ENCODE measurements at regions not wholly inside any gene's neighbourhood (a gene's known extent, or its start where the extent isn't known, plus 50 kb on each side); places are given as distances from the start of the nearest gene placed in this dataset.

GRCh38 chr3:154729741-154730140 lies 299.8 kb upstream of the GPR149 start:
- H3K9me3 ChIP-seq: no peaks in the 10 kb centered on the region
- H3K27me3 ChIP-seq: no peaks in the 10 kb centered on the region
- WGBS, 4 donors: 74 to 84% (median 79%) methylated on average over 2 of the region's 2 CpGs
- ATAC-seq (no peak), DNase-seq (no peak)
- no peaks in the 10 kb centered on the region for H3K4me1 ChIP-seq
- no peak for TF ChIP-seq CTCF (IDR thresholded peaks at IDR 0.05)
- no peak for TF ChIP-seq POLR2A (IDR thresholded peaks at IDR 0.05)
- H3K27ac ChIP-seq: no peak overlapping the region
- intact Hi-C loops (cut with DNase I): no loop called here
- H3K4me3 ChIP-seq: no peak overlapping the region
- no peaks in the 10 kb centered on the region for H3K36me3 ChIP-seq

- DNase-seq (no peak), ATAC-seq (no peak)
- intact Hi-C loops (cut with DNase I): no loop called here
- H3K4me3 ChIP-seq: no peak overlapping the region
- WGBS, 4 donors: 84 to 90% (median 85%) methylated on average over 1 of the region's 1 CpG
- no peaks in the 10 kb centered on the region for H3K36me3 ChIP-seq
- H3K27ac ChIP-seq: no peak overlapping the region
- TF ChIP-seq POLR2A (IDR thresholded peaks at IDR 0.05): no peak
- TF ChIP-seq CTCF (IDR thresholded peaks at IDR 0.05): no peak
- H3K27me3 ChIP-seq: no peaks in the 10 kb centered on the region
- no peaks in the 10 kb centered on the region for H3K9me3 ChIP-seq
- no peaks in the 10 kb centered on the region for H3K4me1 ChIP-seq
These were observed 298.3 kb upstream of the GPR149 start for GRCh38 chr3:154728285-154728684.

- ATAC-seq: no peak
These were observed 290.9 kb upstream of the GPR149 start for GRCh38 chr3:154720921-154721320.

GRCh38 chr3:154718053-154718452 lies 288.1 kb upstream of the GPR149 start:
- DNase-seq: no peak
- ATAC-seq: no peak
- WGBS, 4 donors: 24 to 43% (median 37%) methylated on average over 1 of the region's 1 CpG
- Histone ChIP-seq H3K36me3 (no peaks in the 10 kb centered on the region), H3K4me3 (no peak overlapping the region), H3K27me3 (no peaks in the 10 kb centered on the region), H3K27ac (no peak overlapping the region), H3K9me3 (no peaks in the 10 kb centered on the region), H3K4me1 (peaks cover 0 to 10% (median 0%) of the 10 kb centered on the region in 12 donors)
- TF ChIP-seq POLR2A (IDR thresholded peaks at IDR 0.05) (no peak), CTCF (IDR thresholded peaks at IDR 0.05) (no peak)
- intact Hi-C loops (cut with DNase I): no loop called here

More at GRCh38 chr3:154720921-154721320, 290.9 kb upstream of the GPR149 start:
- no peak overlapping the region for H3K27ac ChIP-seq
- no peaks in the 10 kb centered on the region for H3K9me3 ChIP-seq
- intact Hi-C loops (cut with DNase I): no loop called here
- H3K27me3 ChIP-seq: no peaks in the 10 kb centered on the region
- H3K4me1 ChIP-seq: peaks cover 0 to 10% (median 0%) of the 10 kb centered on the region in 12 donors
- TF ChIP-seq POLR2A (IDR thresholded peaks at IDR 0.05) (no peak), CTCF (IDR thresholded peaks at IDR 0.05) (no peak)
- no peaks in the 10 kb centered on the region for H3K36me3 ChIP-seq
- WGBS, 4 donors: 79 to 88% (median 82%) methylated on average over 1 of the region's 1 CpG
- no peak for DNase-seq
- H3K4me3 ChIP-seq: no peak overlapping the region
